ENCODE measurements at regions not wholly inside any gene's neighbourhood (a gene's known extent, or its start where the extent isn't known, plus 50 kb on each side); places are given as distances from the start of the nearest gene placed in this dataset.

DNA sequence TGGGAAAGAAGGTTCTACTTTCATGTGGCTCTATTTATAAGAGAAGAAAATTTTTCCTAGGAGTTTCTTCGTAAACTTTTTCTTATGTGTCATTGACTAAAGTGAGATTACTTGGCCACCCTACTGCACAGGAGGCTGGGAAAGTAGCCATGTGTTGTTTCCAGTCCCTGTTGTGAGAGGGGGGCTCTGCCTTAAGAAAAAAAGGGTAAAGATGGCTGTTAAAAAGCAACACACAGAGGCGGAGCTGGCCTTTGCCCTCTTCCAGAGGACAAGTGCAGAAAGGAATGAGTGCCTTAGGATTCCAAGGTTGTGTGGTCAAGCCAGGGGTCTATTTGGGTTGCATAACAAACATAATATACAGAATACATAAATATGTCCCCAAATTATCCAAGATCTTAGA is 230.0 kb upstream of the CXCR4 start:
- Histone ChIP-seq H3K27ac (no peak overlapping the region), H3K4me3 (no peak overlapping the region), H3K4me1 (no peaks in the 10 kb centered on the region), H3K36me3 (no peaks in the 10 kb centered on the region), H3K27me3 (no peaks in the 10 kb centered on the region), H3K9me3 (peaks cover 0 to 4% (median 0%) of the 10 kb centered on the region in 4 donors)
- 47 to 81% methylated on average over 2 of the region's 2 CpGs for WGBS, 2 donors
- TF ChIP-seq, protein P1, sequence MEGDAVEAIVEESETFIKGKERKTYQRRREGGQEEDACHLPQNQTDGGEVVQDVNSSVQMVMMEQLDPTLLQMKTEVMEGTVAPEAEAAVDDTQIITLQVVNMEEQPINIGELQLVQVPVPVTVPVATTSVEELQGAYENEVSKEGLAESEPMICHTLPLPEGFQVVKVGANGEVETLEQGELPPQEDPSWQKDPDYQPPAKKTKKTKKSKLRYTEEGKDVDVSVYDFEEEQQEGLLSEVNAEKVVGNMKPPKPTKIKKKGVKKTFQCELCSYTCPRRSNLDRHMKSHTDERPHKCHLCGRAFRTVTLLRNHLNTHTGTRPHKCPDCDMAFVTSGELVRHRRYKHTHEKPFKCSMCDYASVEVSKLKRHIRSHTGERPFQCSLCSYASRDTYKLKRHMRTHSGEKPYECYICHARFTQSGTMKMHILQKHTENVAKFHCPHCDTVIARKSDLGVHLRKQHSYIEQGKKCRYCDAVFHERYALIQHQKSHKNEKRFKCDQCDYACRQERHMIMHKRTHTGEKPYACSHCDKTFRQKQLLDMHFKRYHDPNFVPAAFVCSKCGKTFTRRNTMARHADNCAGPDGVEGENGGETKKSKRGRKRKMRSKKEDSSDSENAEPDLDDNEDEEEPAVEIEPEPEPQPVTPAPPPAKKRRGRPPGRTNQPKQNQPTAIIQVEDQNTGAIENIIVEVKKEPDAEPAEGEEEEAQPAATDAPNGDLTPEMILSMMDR (IDR thresholded peaks at IDR 0.05) = no peak
- TF ChIP-seq EP300 (IDR thresholded peaks at IDR 0.05) (no peak), POLR2A (IDR thresholded peaks at IDR 0.05) (no peak)
- no peak for DNase-seq (ENCODE audit: low spot score in 2 of 2)

DNA sequence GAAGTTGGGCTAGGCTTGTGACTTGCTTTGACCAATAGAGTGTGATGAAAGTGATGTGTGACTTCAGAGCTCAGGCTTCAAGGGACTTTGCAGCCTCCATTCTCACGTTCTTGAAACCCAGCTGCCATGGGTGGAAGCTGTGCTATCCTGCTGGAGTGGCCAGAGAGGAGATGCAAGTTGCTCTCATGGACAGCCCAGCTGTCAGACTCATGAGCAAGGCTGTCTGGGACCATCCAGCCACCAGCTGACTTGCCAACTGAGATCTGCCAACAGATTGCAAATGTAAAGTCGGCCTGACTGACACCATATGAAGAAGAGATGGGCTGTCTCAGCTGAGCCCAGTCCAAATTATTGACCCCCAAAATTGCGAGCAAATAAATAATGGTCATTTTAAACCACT is 226.4 kb upstream of the CXCR4 start:
- Histone ChIP-seq H3K27me3 (no peaks in the 10 kb centered on the region), H3K4me3 (no peak overlapping the region), H3K4me1 (no peaks in the 10 kb centered on the region), H3K36me3 (no peaks in the 10 kb centered on the region), H3K27ac (no peak overlapping the region), H3K9me3 (peaks cover 0 to 8% (median 0%) of the 10 kb centered on the region in 4 donors)
- no peak for DNase-seq (ENCODE audit: low spot score in 2 of 2)
- WGBS, 2 donors = 82 to 95% methylated on average over 3 of the region's 3 CpGs
- TF ChIP-seq, protein P1 (IDR thresholded peaks at IDR 0.05) = no peak
- TF ChIP-seq POLR2A (IDR thresholded peaks at IDR 0.05) (no peak), EP300 (IDR thresholded peaks at IDR 0.05) (no peak)

DNA sequence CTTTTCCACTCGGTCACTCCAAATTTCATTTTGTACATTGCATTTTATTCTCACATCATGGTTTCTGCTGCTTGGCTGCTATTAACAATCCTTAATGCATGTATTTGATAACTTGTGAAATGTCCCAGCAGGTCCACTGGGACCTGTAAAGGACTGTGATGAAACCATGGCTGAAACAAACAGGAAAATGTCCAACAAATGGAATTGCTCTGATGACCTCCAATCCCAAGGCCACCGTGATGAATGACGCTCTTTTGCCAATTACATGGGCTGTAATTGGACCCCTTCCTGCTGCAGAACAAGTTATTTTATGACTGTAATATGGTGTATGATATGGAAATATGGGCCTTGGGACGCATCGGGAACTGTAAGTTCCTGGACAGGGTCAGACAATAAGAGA is 224.2 kb upstream of the CXCR4 start:
- Histone ChIP-seq H3K4me1 (no peaks in the 10 kb centered on the region), H3K9me3 (peaks cover 0 to 10% (median 0%) of the 10 kb centered on the region in 4 donors), H3K4me3 (no peak overlapping the region), H3K27ac (no peak overlapping the region), H3K27me3 (no peaks in the 10 kb centered on the region), H3K36me3 (no peaks in the 10 kb centered on the region)
- TF ChIP-seq, protein P1 (IDR thresholded peaks at IDR 0.05) = no peak
- no peak for TF ChIP-seq EP300 (IDR thresholded peaks at IDR 0.05)
- no peak for TF ChIP-seq POLR2A (IDR thresholded peaks at IDR 0.05)
- WGBS, 2 donors = 52 to 58% methylated on average over 5 of the region's 5 CpGs
- no peak for DNase-seq (ENCODE audit: low spot score in 2 of 2)

DNA sequence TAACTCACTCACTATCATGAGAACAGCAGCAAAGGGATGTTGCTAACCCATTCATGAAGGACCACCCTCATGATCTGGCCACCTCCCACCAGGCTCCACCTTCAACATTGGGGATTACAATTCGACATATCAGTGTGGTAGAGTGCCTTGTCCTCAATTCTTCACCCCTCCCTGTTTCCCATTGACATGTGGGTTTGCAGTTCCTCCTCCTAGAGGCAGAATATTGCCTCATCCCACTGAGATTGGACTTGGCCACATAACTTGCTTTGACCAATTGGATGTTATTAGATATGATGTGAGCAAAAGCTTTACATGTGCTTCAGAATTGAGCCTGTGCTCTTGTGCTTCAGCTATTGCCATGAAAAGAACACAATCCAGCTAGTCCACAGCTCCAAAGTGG is 217.0 kb upstream of the CXCR4 start:
- TF ChIP-seq, protein P1 (IDR thresholded peaks at IDR 0.05) = no peak
- TF ChIP-seq POLR2A (IDR thresholded peaks at IDR 0.05) (no peak), EP300 (IDR thresholded peaks at IDR 0.05) (no peak)
- WGBS, 2 donors = 57 to 75% methylated on average over 1 of the region's 1 CpG
- no peak for DNase-seq (ENCODE audit: low spot score in 2 of 2)

DNA sequence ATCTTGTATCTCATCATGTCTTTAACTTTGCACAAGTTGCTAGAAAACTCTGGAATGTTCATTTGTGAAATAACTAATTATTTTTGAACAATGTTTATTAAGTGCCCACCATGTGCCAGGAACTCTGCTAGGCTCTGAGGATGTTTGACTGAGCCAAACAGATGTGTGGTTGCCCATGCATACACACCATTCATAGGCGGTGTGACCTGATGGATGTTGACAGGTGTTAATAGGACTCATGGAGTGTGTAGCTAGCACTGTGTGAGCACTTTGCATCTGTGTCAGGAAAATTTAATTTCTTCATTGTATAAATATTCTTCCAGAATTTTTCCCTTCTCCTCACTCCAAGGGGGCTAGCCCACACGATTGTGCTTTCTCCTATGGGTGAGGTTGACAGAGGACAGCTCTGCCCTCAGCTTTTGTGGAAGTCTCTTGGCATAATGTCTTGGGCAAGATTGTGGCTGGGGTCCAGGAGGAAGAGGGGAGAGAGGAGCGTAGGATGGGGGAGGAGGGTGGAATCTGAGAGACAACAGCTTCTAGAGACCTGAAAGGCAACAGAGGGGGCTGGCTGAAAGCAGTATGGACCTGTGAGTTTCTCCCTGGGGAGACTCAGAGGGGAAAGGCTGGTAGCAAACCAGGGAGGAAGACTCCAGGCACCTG is 214.6 kb upstream of the CXCR4 start:
- 78 to 80% methylated on average over 3 of the region's 3 CpGs for WGBS, 2 donors
- TF ChIP-seq, protein P1 (IDR thresholded peaks at IDR 0.05) = no peak
- no peak for TF ChIP-seq POLR2A (IDR thresholded peaks at IDR 0.05)
- TF ChIP-seq EP300 (IDR thresholded peaks at IDR 0.05) = no peak

More for the DNA sequence above, 217.0 kb upstream of the CXCR4 start:
- Histone ChIP-seq H3K27me3 (no peaks in the 10 kb centered on the region), H3K4me1 (no peaks in the 10 kb centered on the region), H3K9me3 (peaks cover 0 to 5% (median 0%) of the 10 kb centered on the region in 4 donors), H3K36me3 (no peaks in the 10 kb centered on the region), H3K4me3 (no peak overlapping the region), H3K27ac (no peak overlapping the region)

More for the DNA sequence above, 214.6 kb upstream of the CXCR4 start:
- Histone ChIP-seq H3K27me3 (no peaks in the 10 kb centered on the region), H3K27ac (no peak overlapping the region), H3K4me1 (no peaks in the 10 kb centered on the region), H3K36me3 (no peaks in the 10 kb centered on the region), H3K9me3 (no peaks in the 10 kb centered on the region), H3K4me3 (no peak overlapping the region)
- no peak for DNase-seq (ENCODE audit: low spot score in 2 of 2)

All from tibial nerve (tissue), 4 donors.